ENCODE measurements at regions not wholly inside any gene's neighbourhood (a gene's known extent, or its start where the extent isn't known, plus 50 kb on each side); places are given as distances from the start of the nearest gene placed in this dataset.

- ChIA-PET POLR2A (no interaction called here), CTCF (no interaction called here)
- Histone ChIP-seq H2AFZ (ENCODE audit: low read depth, low read length) (no peak overlapping the region), H3K9me1 (replicated peaks; ENCODE audit: control insufficient read depth, extremely low read depth, insufficient read depth, low read length) (no peaks in the 10 kb centered on the region), H3K4me1 (ENCODE audit: control insufficient read depth, extremely low read depth, insufficient read depth, low read length) (no peaks in the 10 kb centered on the region), H3K27me3 (ENCODE audit: control insufficient read depth in 2 of 2, insufficient read depth in 2 of 2, low read length in 2 of 2) (no peaks in the 10 kb centered on the region), H3K9me3 (replicated peaks; ENCODE audit: control insufficient read depth, insufficient read depth, low read length) (no peaks in the 10 kb centered on the region), H3K36me3 (ENCODE audit: control insufficient read depth in 2 of 2, extremely low read depth in 1 of 2, insufficient read depth in 2 of 2, low read length in 2 of 2) (no peaks in the 10 kb centered on the region), H3K27ac (ENCODE audit: insufficient read depth, low read depth, low read length) (no peak overlapping the region), H3K4me2 (ENCODE audit: insufficient read depth, low read length) (no peak overlapping the region), H4K20me1 (replicated peaks; ENCODE audit: control insufficient read depth, extremely low read depth, insufficient read depth, low read length) (no peaks in the 10 kb centered on the region), H3K4me3 (replicated peaks in 1 of 3; ENCODE audit: insufficient read depth in 1 of 3, low read depth in 1 of 3, low read length in 3 of 3) (no peak overlapping the region), H3K9ac (replicated peaks; ENCODE audit: extremely low read depth, insufficient read depth, low read length) (no peak overlapping the region), H3K79me2 (ENCODE audit: control insufficient read depth, insufficient read depth, low read length) (no peaks in the 10 kb centered on the region)
- dilution Hi-C loops (cut with MboI; ENCODE audit: extremely low pct_ligation_motif_present, low sequenced_read_pairs) (no loop called here), intact Hi-C loops (cut with micrococcal nuclease) (no loop called here)
- no peak for TF ChIP-seq POLR2A (IDR thresholded peaks at IDR 0.05; ENCODE audit: low read depth, low read length)
- no peak for TF ChIP-seq EZH2 (IDR thresholded peaks at IDR 0.05; ENCODE audit: borderline replicate concordance, low read depth, low read length, severe bottlenecking)
- TF ChIP-seq FOS (IDR thresholded peaks at IDR 0.05; ENCODE audit: borderline replicate concordance, insufficient read depth, low read length) = no peak
- no peak for TF ChIP-seq JUN (IDR thresholded peaks at IDR 0.05; ENCODE audit: borderline replicate concordance, insufficient read depth, insufficient read length, low read depth)
- no peak for TF ChIP-seq MYC (IDR thresholded peaks at IDR 0.05; ENCODE audit: low read depth, low read length)
- no peak for TF ChIP-seq MAX (IDR thresholded peaks at IDR 0.05; ENCODE audit: insufficient read depth, insufficient read length)
- no peak for TF ChIP-seq CTCF (IDR thresholded peaks at IDR 0.05; ENCODE audit: extremely low read depth in 1 of 2, insufficient read depth in 1 of 2, low read depth in 1 of 2, low read length in 2 of 2)
- no peak for TF ChIP-seq POLR2AphosphoS5 (IDR thresholded peaks at IDR 0.05; ENCODE audit: insufficient read depth, low read depth, low read length)
- TF ChIP-seq GATA2 (IDR thresholded peaks at IDR 0.05; ENCODE audit: insufficient read depth, insufficient read length, low read depth, low read length) = no peak
- no TSS peak for BruUV-seq (replicated peaks)
- FAIRE-seq (no peak), DNase-seq (ENCODE audit: low read depth, low spot score) (no peak)
Observed at GRCh38 chr2:183224948-183225347, 100.7 kb downstream of the NUP35 start.

Data from endothelial cell of umbilical vein (primary cell).